ENCODE measurements at regions not wholly inside any gene's neighbourhood (a gene's known extent, or its start where the extent isn't known, plus 50 kb on each side); places are given as distances from the start of the nearest gene placed in this dataset.

DNA sequence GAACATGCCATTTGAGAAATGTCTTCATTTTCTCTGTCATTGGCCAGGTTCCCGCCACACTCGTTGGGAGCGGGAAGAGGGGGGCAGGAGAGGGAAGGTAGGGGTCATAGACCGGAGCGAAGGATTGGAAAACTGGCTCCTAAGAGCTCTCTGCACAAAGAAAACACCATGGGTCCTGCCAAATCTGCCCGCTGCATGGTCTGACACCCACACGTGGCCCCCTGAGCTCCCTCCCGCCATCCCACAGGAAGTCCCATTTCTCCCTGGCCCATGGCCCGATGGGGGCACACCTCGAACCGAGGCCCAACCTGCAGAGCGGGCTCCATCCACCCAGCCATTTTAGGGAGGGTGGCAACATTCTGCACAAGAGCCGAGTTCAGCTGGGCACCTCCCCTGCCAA lies 159.6 kb downstream of the SALL1 start:
- no peak for DNase-seq

DNA sequence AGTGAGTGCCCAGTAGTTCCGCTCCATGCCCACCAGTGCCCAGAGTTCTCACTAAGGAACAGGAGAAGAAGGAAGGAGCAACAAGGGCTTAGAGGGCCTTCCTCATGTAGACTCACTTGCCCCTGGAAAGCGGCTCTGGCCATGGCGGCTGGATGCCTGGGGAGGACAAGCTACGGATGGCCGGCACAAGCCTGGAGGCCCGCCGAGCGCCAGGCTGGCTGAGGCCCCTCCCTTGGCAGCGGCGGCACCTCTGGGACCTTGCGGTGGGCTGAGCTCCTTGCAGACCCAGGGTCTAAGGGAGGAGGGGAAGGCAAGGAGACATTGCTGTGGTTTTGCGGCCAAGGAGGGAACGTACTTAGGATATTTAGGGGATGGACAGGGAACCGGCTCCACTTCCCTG lies 160.1 kb downstream of the SALL1 start:
- no peak for DNase-seq

DNA sequence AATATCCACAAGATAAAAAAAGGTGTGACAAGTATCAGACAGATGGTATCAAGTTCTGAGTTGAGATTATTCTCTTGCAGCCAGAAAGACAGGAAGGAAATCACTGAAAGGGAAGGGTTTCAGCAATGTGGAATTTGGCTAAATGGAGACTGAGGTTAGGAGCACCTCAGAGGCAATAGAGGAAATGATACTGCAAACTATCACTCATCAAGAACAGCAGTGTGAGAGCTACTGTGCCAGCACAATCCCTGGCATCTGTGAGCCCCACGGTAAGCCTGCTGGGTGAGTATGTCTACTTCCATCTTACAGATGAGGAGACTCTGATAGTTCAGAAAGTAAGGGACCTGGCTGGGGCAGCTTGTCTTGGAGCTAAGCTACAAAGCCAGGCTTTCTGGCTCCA lies 162.0 kb downstream of the SALL1 start:
- DNase-seq = no peak

DNA sequence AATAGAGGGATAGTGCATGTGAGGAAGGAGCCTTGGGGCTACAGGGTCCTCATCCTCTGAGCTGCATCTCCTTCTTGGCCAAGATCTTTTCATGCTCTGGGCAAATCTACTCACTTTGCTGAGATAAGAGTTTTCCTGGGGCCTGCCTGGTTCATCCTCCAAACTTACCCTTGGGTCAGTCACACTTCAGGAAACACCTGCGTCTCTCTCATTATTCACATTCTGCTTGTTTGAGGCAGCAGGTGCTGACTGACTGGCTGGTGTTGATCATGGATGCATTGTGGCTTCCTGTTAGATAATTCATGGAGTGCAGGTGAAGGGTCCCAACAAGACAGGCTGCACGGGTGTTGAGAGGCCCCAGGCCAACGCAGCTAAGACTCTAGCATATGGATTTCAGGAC lies 162.6 kb downstream of the SALL1 start:
- DNase-seq = no peak

DNA sequence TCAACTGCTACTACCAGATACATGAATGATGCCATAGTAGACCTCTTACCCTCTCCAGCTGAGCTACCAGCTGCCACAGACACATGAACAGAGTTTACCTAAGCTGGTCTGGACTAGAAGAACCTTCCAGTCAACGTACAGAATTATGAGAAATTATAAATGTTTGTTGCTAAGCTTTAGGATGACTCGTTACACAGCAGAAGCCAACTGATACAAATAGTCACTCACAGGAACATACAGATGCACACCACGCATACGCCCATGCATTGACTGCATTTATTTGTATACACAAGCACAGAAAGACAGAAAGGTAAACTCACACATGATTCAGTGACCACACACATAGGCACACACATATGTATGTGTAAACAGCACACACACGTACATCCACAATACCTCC lies 164.6 kb downstream of the SALL1 start:
- no peak for DNase-seq

DNA sequence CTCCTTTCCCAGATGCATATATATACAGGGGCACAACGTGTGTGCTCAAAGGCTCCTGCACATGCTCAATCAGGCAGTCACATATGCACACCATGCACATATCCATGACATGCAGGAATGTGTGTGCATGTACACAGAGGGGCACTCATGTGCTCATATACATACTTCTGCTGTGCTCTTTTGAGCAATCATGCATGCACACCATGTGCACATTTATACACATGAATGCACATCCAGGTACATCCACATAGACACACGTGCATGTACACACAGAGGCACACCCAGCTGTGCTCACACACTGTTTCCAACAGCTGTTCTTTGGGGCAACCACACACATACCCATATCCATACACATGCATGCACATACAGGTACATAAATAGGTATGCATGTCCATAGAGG lies 165.3 kb downstream of the SALL1 start:
- no peak for DNase-seq

DNA sequence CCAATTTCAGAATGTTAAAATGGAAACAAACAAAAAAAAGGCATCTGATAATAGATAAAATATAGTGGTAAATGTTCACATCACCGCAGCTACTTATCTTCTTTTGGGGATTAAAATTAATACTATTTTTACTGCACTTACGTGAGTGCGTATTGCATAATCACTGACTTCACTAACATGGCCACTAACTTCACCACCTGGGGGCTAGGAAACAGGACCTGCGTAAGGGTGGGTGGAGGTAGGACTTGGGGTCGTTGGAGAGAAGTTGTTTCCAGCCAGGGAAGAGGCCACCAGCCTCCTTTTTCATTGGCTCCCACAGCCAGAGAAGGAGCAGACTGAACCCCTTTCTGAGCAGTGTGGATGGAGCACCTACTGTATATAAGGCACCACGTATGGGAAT lies 166.4 kb downstream of the SALL1 start:
- no peak for DNase-seq

DNA sequence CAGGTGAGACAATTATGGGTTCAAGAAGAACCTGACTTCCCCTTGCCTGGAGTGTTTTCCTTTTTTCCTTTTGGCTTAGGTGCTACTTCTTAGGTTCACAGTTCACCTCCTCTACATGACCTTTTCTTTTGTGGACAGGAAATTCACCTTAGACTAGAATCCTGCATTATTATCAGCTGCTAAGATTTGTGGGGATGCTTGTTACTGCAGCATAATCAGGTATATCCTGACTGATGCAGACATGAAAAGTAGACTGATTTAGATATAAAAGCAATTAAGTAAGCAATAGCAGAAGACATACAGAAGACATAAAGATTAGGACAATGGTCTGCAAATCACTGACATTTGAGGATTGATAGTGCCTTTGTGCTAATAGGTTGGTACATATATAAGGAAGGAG lies 168.3 kb downstream of the SALL1 start:
- DNase-seq = no peak

DNA sequence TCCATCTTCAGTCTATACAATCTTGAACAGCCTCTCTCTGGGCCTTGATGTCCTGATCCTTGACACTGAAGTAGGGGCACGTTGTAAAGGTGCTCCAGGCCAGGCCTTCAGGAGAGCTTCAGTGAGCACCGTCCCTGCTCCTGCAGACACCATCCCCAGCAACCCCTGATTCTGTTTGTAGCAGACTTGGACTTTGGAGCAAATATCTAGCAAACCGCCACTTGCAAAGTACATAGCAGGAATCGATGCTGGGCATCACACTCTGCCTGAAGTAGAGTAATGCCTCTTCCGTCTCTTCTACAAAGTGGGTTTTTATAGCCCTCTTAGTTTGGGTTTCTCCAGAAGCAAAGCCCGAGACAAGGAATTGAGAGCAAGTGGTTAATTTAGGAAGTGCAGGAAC lies 169.1 kb downstream of the SALL1 start:
- DNase-seq = no peak

DNA sequence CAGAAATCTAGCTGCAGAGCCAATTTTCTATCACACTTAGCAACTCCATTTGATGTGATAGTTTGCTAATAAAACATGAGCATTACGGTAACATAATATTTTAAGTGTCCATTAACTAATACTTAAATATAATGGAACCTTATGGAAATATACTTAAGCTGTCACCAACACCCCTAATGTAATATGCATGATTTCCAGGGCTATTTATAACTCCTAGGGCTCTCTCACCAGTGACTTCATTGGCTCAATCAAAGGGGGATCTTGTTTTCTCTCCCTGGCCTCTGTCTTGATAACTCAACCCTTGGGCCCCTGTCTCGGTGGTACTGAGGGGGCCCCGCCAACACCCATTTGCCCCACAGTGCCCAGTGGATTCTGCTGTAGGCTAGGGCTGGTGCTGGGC lies 170.4 kb downstream of the SALL1 start:
- DNase-seq = no peak

DNA sequence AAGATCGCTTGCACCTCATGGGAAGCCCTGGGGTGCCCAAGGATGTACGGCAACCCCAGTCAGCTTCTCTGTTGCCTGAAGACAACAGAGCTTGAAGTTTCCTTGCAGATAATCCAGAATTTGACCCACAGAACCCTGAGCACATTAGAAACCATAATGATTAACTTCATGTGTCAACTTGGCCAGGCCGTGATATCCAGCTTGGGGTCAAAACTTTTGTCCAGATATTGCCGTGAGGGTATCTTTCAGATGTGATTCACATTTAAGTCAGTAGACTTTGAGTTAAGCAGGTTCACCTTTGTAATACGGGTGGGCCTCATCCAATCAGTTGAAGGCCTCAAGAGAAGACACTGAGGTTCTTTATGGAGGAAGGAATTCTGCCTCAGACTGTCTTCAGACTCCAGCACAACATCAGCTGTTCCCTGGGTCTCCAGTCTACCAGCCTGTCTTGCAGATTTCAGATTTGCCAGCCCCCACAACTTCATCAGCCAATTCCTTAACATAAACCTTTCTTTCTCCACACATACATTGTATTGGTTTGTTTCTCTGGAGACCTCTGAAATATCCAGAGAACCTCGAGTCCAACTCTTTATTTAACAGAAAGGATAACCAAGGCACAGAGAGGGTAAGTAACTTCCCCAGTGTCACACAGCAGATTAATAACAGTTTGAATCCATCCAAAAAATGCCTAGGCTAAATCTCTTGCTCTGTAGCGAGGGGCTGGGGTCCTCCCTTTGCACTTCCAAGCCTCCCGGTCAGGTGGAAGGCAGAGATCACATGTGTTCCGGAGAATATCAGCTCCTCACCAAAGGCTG lies 171.1 kb downstream of the SALL1 start:
- no peak for DNase-seq

DNA sequence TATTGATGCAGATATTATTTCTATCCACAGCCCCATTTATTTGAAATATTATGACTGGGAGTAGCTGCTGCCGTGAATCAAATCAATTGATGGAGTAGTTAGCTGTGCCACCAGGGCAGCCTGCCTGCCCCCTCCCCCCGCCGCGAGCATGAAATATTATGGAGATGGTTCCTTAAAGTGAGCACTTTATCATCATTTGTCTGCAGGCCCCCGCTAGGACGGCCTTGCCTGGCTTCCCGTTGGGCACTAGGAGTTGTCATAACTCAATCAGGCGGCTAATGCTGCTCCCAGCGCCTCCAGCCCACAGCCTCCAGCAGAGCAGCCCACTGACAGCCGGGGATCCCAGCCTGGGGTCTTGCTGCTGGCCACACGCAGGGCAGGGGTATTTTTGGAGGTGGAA lies 173.9 kb downstream of the SALL1 start:
- no peak for DNase-seq

DNA sequence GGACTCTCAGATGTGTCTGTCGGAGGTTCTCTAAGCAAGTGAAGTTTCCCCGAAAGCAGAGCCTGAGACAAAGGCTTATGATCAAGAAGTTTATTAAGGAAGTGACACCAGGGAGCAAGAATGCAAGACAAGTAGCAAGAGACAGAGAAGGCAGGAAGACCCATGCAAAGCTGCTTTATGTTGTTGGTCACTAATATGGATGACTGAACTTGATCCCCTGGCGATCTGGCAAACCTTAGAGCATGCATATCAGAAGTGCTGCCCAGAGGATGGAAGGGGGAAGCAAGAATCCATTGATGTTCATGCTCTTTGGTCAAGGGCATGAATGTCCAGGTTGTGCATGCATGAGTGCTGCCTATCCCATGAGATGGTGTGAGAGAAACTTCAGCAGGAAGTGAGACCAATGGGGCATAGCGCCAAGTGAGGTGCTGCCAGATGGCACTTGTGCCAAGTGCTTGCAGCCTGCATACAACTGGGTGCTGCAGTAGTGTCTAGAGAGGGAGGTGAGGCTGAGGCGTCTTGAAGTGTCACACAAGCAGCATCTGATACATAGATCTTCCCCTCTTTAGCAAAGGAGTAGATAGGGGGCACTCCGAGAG lies 176.5 kb downstream of the SALL1 start:
- DNase-seq = no peak

DNA sequence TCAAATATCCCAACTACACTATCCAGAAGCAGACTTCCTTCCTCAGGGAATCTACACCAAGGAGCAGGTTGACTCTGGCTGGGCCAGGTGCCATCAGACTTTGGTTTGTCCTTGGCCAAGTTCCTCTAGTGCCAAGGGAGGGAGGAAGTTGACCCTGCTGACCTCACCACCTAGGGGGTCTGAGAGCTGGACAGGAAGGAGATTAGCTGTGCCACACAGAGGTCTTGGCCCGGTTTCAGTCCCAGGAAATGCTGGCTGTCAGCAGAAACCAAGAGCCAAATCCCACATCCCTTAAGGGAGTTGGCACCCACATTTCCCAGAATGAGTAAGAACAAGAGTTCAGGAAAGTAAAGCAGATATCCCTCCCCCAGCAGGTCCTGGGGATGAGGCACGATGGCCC lies 178.2 kb downstream of the SALL1 start:
- DNase-seq = no peak

DNA sequence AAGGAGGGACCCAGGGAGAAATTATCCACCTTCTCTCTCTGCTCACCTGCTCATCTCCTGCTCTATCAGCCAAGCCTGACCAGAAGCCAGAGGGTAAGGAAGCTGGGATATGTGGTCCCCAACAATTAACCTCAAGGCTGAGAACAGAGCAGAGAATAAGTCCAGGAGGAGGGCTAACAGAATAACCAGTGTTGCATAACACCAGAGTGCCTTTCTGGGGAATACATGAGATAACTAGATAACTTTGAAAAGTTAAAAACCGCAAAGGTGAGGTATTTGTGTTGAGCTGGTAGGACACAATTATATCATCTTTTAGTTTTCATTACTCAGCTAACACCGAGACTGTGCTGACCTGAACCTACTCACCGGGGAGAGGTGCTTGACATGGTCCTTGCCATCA lies 180.8 kb downstream of the SALL1 start:
- DNase-seq = no peak

DNA sequence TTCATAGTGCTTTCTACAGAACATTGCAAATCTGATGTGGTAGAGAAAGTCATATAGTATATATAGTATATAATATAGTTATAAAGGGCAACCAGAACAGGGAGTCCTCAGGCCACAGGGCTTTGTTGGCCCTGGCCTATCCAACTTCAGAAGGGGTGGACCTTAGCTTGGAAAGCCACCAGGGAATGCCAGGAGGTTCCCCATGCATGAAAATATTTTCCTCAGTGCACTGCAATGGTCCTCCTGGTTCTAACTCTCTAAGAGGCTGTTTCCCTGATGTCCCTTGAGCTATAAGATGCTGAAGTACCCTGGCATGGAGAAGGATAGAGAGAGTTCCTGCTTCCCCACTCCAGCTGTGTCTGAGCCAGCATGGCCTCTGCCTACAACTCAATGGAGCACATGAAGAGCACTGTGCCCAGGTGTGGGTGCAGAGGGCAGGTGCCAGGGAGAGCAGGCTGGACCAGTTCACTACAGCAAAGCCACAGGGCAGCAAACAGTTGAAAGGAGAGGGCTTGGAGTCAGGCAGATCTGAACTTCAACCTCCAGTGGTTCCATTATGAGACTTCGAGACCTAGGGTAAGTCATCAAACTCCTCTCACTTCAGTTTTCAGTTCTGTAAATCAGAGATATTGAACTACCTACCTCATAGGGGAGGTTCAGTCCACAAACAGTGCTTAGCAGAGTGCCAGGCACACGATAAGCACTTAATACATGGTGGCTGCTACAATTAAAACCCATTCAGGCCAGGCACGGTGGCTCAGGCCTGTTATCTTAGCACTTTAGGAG lies 183.1 kb downstream of the SALL1 start:
- no peak for DNase-seq

DNA sequence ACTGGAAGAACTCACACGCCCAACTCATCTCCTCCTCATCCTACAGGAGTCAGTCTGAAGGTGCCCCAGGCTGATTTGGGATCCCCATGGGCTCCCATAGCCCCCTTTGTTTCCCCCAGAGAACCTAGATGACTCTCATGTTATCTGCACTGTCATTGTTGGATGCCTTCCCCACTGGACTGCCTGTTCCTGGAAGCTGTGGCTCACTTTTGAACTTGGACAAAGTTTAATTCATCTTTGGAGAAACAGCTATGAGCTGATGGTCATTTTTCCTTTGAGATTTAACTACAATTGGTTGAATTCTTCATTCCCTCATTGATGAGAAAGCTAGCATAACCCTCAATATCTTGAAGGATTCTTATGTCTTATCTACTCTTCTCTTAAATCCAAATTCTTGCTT lies 186.6 kb downstream of the SALL1 start:
- DNase-seq = no peak

DNA sequence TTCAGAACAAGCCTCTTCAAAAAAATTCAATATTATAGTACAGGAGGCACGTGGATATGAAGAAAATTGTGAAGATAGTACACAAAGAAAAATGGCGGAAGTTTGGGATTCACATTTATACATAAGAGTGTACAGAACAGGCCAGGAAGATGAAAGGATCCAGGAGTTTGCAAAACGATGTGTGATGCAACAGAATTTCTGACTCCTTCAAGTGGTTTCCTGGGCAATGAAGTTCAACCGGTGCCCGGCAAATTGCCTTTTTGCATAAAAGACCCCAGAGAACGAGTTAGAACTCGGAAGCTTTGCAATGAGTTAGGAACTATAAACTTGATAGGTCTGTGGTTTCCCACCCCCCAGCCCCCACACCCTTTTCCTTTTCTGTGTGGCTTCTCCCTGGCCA lies 189.1 kb downstream of the SALL1 start:
- no peak for DNase-seq

DNA sequence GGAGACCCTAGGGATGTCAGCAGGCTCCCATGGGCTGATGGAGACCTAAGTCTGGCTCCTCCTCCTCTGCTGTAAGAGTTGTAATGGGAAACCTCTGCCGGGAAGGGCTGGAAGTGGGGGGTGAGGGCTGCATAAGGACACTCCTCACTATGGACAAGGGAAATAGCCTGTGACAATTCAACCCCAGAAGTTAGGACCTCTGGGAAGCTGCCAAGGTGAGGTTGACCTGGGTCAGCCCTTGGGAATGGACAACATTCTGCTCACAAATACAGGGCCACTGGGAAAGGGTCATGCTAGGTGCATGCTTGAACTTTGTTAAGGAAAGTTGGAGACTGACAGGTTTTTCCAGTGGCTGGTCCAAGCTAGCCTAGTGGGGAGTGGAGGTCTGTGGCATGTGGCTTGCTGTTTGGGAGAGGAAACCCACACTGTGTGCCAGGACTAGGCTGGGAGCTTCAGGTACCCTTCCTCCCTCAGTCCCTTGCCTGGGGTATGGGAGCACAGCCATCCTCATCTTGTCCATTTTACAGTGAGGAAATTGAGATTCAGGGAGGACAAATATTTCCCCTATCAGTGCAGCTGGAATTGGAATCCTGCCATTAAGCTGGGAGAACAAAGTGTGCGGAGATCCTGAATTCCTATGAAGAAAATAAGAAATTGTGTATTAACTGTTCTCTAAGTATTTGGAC lies 190.4 kb downstream of the SALL1 start:
- DNase-seq = no peak

DNA sequence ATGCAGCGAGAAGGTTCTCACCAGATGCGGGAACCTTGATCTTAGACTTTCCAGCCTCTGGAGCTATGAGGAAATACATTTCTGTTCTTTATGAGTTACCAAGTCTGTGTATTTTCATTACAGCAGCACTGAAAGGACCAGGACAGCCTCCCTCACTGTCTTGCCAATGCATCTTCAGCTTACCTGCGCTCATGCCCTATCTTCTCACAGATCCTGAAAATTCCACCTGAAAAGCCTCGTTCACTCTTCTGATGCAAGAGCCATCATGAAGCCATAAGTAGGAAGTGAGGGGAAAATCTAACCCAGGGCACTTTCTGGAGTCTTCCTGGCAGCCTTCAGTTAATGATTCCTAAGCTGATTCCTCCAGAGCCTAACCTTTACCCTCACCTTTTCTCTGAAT lies 194.0 kb downstream of the SALL1 start:
- no peak for DNase-seq

DNA sequence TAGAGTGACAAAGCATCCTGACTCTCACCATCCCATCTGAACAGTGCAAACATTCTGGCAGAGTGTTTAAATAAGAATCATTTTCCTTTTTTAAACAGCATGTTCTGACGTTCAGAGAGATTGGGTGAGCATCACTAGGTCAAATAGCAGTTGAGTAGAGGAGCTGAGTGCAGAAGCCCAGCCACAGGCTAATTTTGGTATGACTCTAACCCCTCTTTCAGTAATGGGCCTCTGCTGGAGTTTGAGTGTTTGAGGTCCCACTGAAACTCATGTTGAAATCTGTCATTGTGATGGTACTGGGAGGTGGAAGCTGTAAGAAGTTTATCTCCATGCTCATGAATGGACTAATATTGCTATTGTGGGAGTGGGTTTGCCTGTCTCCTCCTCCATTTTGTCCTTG lies 194.4 kb downstream of the SALL1 start:
- DNase-seq = no peak

DNA sequence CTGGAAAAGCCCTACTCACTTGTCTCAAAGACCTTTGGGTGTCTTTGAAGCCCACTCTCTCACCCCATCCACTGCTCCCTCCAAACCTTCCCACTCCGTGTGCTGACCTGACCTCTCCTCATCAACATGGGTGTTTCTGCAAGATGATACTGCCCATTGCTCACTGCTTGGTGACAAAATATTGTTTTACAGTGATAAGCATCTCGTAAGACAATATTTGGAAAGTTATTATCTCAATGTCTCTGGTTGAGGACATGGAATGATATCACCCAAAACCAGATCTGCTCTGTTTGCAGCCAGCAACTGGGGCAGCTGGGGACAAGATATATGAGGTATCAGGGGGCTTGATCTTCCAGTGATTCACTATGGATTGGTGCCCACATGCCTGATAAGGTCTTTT lies 195.8 kb downstream of the SALL1 start:
- no peak for DNase-seq

DNA sequence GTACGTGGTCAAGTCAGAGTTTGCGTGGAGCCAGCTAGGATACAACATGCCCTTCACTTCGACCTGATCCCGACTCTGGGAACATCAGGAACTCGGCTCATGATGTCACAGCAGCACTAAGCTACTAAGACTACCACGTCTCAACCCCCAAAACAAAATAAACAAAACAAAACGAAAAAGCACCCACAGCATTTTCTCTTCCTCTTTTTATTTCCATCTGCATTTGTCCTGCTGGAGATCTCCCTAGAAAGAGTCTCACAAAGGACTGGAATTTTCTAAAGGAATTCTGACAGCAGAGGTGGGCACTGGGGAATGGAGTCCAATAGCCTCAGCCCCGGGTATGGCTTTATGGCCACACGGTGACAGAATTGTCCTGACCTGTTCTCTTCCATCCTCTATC lies 196.6 kb downstream of the SALL1 start:
- DNase-seq = no peak

DNA sequence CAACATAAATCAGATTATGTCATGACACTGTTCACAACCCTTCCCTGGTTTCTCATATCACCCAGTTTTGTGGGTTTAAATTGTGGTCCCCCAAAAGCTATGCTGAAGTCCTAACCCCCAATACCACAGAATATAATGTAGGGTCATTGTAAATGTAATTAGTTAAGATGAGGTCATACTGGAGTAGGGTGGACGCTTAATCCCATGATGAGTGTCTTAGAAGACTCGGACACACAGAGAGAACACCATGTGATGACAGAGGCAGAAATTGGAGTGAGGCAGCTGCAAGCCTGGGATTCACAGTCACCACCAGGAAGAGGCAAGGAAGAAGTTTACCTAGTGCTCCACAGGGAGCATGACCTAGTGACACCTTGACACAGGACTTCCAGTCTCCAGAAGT lies 197.8 kb downstream of the SALL1 start:
- DNase-seq = no peak
